PC-9 (cell line): ENCODE measurements at regions not wholly inside any gene's neighbourhood (a gene's known extent, or its start where the extent isn't known, plus 50 kb on each side); places are given as distances from the start of the nearest gene placed in this dataset.
A peak's percentile ranks its signal among the peaks of the same experiment; 100 is the strongest.

Experiments
- BruUV-seq: library from RNA; stranded (reverse); fragments of 400-500 nt; replicated peaks from 2 replicates; lab custom pipeline; 2021; lab: Mats Ljungman, UMichigan
- CTCF ChIA-PET: fragments of 300-600 bp; sonication (Branson Sonifier 250); formaldehyde crosslinking; loops from one replicate; lab custom pipeline; 2022; ENCODE audit warnings: antibody characterized with exemption; lab: Charles Lee
- POLR2A ChIA-PET: fragments of 300-600 bp; sonication (Branson Sonifier 250); formaldehyde crosslinking; loops from one replicate; lab custom pipeline; 2022; ENCODE audit warnings: antibody characterized with exemption; ENCODE audit not compliant: unreplicated experiment; lab: Charles Lee
- DNase-seq, 2 experiments: peaks; one replicate each; pipeline versions ENCODE4 v3.0.0 to v3.0.0-alpha.2; 2015 to 2022; ENCODE audit warnings: mixed read lengths in 1 of 2
- H2AFZ ChIP-seq: fragments of 200-600 bp; sonication (generic); 2 replicates; pipeline ENCODE4 v1.8.1; 2017; ENCODE audit warnings: antibody characterized with exemption
- H3F3A ChIP-seq: fragments of 200-600 bp; sonication (generic); 2 replicates; pipeline ENCODE4 v1.8.1; 2017; ENCODE audit warnings: antibody characterized with exemption, mild to moderate bottlenecking, low read depth; ENCODE audit not compliant: insufficient read depth
- H3K27ac ChIP-seq: fragments of 200-600 bp; sonication (generic); 2 replicates; pipeline ENCODE4 v1.6.1; 2016; ENCODE audit warnings: mixed run types
- H3K27me3 ChIP-seq: fragments of 200-600 bp; sonication (generic); 2 replicates; pipeline ENCODE4 v1.6.1; 2016; ENCODE audit warnings: low read depth, mixed run types; ENCODE audit not compliant: insufficient read depth
- H3K36me3 ChIP-seq: fragments of 200-600 bp; sonication (generic); 2 replicates; pipeline ENCODE4 v1.6.1; 2016; ENCODE audit warnings: low read depth, mixed run types
- H3K4me1 ChIP-seq: fragments of 200-600 bp; sonication (generic); replicated peaks from 2 replicates; pipeline ENCODE4 v1.6.1; 2016; ENCODE audit warnings: mixed run types; ENCODE audit not compliant: insufficient read depth
- H3K4me2 ChIP-seq: fragments of 200-600 bp; sonication (generic); 2 replicates; pipeline ENCODE4 v1.6.1; 2017; ENCODE audit warnings: mixed run types
- H3K4me3 ChIP-seq: fragments of 200-600 bp; sonication (generic); 2 replicates; pipeline ENCODE4 v1.6.1; 2016; ENCODE audit warnings: mixed run types
- H3K79me2 ChIP-seq: fragments of 200-600 bp; sonication (generic); 2 replicates; pipeline ENCODE4 v1.6.1; 2017; ENCODE audit warnings: low read depth, mixed run types
- H3K9me2 ChIP-seq: fragments of 200-600 bp; sonication (generic); 2 replicates; pipeline ENCODE4 v1.8.1; 2017; ENCODE audit warnings: mild to moderate bottlenecking; ENCODE audit not compliant: insufficient read depth
- H3K9me3 ChIP-seq: fragments of 200-600 bp; sonication (generic); 2 replicates; pipeline ENCODE4 v1.8.1; 2016; ENCODE audit warnings: low read depth; ENCODE audit not compliant: insufficient read depth
- H4K20me1 ChIP-seq: fragments of 200-600 bp; sonication (generic); 2 replicates; pipeline ENCODE4 v1.8.1; 2017; ENCODE audit not compliant: insufficient read depth
- EZH2 ChIP-seq: fragments of 200-600 bp; sonication (generic); IDR thresholded peaks from 2 replicates; pipeline ENCODE4 v1.8.0; 2017; ENCODE audit warnings: antibody characterized with exemption, low read depth
- intact Hi-C: fragments of 100-400 bp; cut with micrococcal nuclease; formaldehyde crosslinking; loops from one replicate; pipeline ENCODE4 v1.10.0; 2022; ENCODE audit not compliant: unreplicated experiment
- TF ChIP-seq, protein P1 (sequence below): fragments of 200-600 bp; sonication (generic); conservative IDR thresholded peaks from 2 replicates; pipeline ENCODE4 v1.6.1; 2017; ENCODE audit warnings: mixed run types, antibody characterized with exemption, mild to moderate bottlenecking, moderate library complexity

DNA sequence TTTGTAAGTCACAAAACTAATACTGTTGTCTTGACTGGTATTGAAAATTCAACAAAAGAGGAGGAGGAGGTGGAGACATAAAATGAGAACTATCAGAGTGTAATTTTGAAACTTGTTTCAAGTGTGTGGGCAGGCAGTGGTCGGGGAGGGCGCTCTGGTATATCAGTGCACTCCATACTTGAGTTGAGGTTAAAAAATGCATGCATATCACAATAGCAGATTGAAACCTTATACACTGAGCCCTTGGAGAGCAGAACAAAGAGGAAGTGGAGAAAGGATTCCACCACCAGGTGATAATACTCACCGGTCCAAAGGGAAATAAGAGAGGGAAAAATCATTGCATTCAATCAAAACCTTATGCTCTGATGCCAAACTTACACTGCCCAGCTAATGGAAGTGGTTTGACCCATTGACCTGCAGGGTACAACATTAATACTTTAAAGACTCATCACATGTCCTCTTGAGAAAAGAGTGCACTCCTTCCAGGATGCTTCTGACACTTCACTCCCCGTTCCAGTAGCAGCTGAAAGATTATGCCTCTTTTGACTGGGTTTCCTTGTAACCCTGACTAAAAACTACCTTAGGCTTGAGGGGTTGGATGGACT lies 79.5 kb upstream of the FAM169A start:
- intact Hi-C loops: loop anchor here (5.0 kb wide), 1 partner anchor 107 kb away; the partner anchor contains the start of gene GCNT4

DNA sequence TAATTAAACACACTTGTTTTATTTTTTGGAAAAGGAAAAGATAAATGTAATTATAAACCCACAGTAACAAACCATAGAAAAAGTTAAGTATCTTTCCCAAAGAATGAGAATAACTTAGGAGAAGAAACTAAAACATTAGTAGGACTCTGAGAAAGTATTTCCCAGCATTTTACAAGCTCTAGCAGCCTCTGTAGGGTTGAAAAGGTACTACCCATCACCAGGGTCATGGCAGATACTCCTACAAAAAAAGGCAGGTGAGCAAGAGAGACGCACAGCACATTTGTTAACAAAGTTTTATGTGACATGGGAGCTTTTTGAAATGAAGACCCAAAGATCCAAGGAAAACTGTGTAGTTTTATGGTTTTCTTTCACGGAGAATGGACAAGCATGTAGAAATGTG lies 77.7 kb upstream of the FAM169A start:
- Histone ChIP-seq H2AFZ (no peak overlapping the region), H3K4me2 (no peak overlapping the region), H3K4me1 (peaks cover 5% of the 10 kb centered on the region), H3F3A (no peaks in the 10 kb centered on the region), H3K4me3 (no peak overlapping the region), H3K36me3 (no peaks in the 10 kb centered on the region), H3K79me2 (no peaks in the 10 kb centered on the region), H3K9me2 (no peaks in the 10 kb centered on the region), H3K27me3 (no peaks in the 10 kb centered on the region), H3K9me3 (no peaks in the 10 kb centered on the region), H3K27ac (no peak overlapping the region), H4K20me1 (no peaks in the 10 kb centered on the region)
- BruUV-seq: no TSS peak
- no peak for DNase-seq
- ChIA-PET POLR2A (no interaction called here), CTCF (no interaction called here)
- no peak for TF ChIP-seq EZH2
- TF ChIP-seq, protein P1, sequence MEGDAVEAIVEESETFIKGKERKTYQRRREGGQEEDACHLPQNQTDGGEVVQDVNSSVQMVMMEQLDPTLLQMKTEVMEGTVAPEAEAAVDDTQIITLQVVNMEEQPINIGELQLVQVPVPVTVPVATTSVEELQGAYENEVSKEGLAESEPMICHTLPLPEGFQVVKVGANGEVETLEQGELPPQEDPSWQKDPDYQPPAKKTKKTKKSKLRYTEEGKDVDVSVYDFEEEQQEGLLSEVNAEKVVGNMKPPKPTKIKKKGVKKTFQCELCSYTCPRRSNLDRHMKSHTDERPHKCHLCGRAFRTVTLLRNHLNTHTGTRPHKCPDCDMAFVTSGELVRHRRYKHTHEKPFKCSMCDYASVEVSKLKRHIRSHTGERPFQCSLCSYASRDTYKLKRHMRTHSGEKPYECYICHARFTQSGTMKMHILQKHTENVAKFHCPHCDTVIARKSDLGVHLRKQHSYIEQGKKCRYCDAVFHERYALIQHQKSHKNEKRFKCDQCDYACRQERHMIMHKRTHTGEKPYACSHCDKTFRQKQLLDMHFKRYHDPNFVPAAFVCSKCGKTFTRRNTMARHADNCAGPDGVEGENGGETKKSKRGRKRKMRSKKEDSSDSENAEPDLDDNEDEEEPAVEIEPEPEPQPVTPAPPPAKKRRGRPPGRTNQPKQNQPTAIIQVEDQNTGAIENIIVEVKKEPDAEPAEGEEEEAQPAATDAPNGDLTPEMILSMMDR: 0 out of 2 replicates have a peak, but pooled peaks have one; percentile 32
- intact Hi-C loops: no loop called here

More for the DNA sequence above, 79.5 kb upstream of the FAM169A start:
- H3K36me3 ChIP-seq: no peaks in the 10 kb centered on the region
- H3K9me3 ChIP-seq: no peaks in the 10 kb centered on the region
- H3K4me3 ChIP-seq: no peak overlapping the region
- no peaks in the 10 kb centered on the region for H3F3A ChIP-seq
- DNase-seq: no peak
- no TSS peak for BruUV-seq
- no peak overlapping the region for H3K27ac ChIP-seq
- no peaks in the 10 kb centered on the region for H4K20me1 ChIP-seq
- H3K4me1 ChIP-seq: peaks cover 15% of the 10 kb centered on the region
- no peak overlapping the region for H2AFZ ChIP-seq
- TF ChIP-seq EZH2: no peak
- TF ChIP-seq, protein P1: no peak
- H3K79me2 ChIP-seq: no peaks in the 10 kb centered on the region
- CTCF ChIA-PET: no interaction called here
- no peaks in the 10 kb centered on the region for H3K9me2 ChIP-seq
- H3K4me2 ChIP-seq: no peak overlapping the region
- POLR2A ChIA-PET: no interaction called here
- no peaks in the 10 kb centered on the region for H3K27me3 ChIP-seq

DNA sequence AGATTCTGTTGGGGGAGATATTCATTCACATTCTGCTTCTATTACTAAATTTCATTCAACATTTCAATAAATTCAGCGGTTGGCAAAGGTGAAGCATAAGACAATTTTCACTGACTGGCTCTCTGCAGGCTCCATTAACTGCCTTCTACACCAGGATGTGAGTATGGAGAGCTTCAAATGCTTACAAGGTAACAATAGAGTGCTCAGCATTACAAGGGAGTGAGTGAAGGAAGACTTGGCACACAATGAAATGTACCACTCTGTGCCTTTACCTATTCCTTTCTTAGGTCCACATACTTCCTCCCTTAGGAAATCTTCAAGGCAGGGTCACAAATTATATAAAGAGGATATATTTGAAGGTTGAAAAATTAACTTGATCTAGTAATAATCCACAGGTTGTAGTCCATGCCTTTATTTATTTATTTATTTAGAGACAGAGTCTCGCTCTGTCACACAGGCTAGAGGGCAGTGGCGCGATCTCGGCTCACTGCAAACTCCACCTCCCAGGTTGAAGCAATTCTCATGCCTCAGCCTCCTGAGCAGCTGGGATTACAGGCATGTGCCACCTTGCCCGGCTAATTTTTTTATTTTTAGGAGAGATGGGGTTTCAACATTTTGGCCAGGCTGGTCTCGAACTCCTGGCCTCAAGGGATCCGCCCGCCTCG lies 76.6 kb upstream of the FAM169A start:
- Histone ChIP-seq H2AFZ (no peak overlapping the region), H3K27me3 (no peaks in the 10 kb centered on the region), H3K36me3 (no peaks in the 10 kb centered on the region), H3K9me2 (no peaks in the 10 kb centered on the region), H3K4me3 (no peak overlapping the region), H3K4me2 (no peak overlapping the region), H3K79me2 (no peaks in the 10 kb centered on the region), H3K9me3 (no peaks in the 10 kb centered on the region), H3K27ac (no peak overlapping the region), H3K4me1 (0 out of 2 replicates have a peak, but pooled peaks cover 7% of the 10 kb centered on the region), H3F3A (no peaks in the 10 kb centered on the region; the same call in 1 of the 2 replicates), H4K20me1 (no peaks in the 10 kb centered on the region)
- no peak for DNase-seq
- TF ChIP-seq EZH2: no peak
- TF ChIP-seq, protein P1: no peak
- intact Hi-C loops: no loop called here
- POLR2A ChIA-PET: no interaction called here
- no TSS peak for BruUV-seq
- CTCF ChIA-PET: interaction anchor here (0.6 kb wide), 1 partner anchor 478 kb away, joined by 3 read pairs; no protein-coding TSS in a partner anchor
